Brain microvascular endothelial cell (primary cell): ENCODE measurements at regions not wholly inside any gene's neighbourhood (a gene's known extent, or its start where the extent isn't known, plus 50 kb on each side); places are given as distances from the start of the nearest gene placed in this dataset.
"Not testable (repeated sequence)": the region's sequence is repeated elsewhere in the genome, so short reads cannot be mapped to it uniquely, and the experiment has no call there.

Source experiments
- DNase-seq: peaks from one replicate; pipeline ENCODE4 v3.0.0-alpha.2; 2020
- H3K27ac ChIP-seq: fragments of 250-450 bp; sonication (Bioruptor Pico); 2 replicates; pipeline ENCODE4 v1.5.1; 2020; ENCODE audit warnings: mild to moderate bottlenecking, moderate library complexity
- H3K27me3 ChIP-seq: fragments of 250-450 bp; sonication (Bioruptor Pico); replicated peaks from 2 replicates; pipeline ENCODE4 v1.5.1; 2020; ENCODE audit warnings: mild to moderate bottlenecking
- H3K36me3 ChIP-seq: fragments of 250-450 bp; sonication (Bioruptor Pico); replicated peaks from 2 replicates; pipeline ENCODE4 v1.5.1; 2020; ENCODE audit warnings: mild to moderate bottlenecking
- H3K4me3 ChIP-seq: 2 replicates; pipeline ENCODE4 v1.5.1; 2011; ENCODE audit warnings: low read depth, mild to moderate bottlenecking, control low read depth, low read length, moderate library complexity
- CTCF ChIP-seq: IDR thresholded peaks from 2 replicates; pipeline ENCODE4 v1.5.1; 2011; ENCODE audit warnings: low read depth, mild to moderate bottlenecking, moderate library complexity, low read length, control low read depth, inconsistent platforms; ENCODE audit errors: missing control alignments
- in situ Hi-C: cut with HindIII; loops from 2 replicates; pipeline ENCODE4 v1.10.0; 2017; ENCODE audit warnings: low sequenced_read_pairs, low pct_ligation_motif_present

GRCh38 chr3:168802766-168803165 lies 707.0 kb upstream of the GOLIM4 start:
- Histone ChIP-seq H3K27me3 (no peaks in the 10 kb centered on the region), H3K4me3 (no peak overlapping the region), H3K27ac (peak overlapping the region; percentile 25), H3K36me3 (no peaks in the 10 kb centered on the region)
- in situ Hi-C loops, result no loop called here
- DNase-seq, result no peak
- TF ChIP-seq CTCF, result no peak

- Histone ChIP-seq H3K4me3 (no peak overlapping the region), H3K27ac (no peak overlapping the region), H3K27me3 (no peaks in the 10 kb centered on the region), H3K36me3 (no peaks in the 10 kb centered on the region)
- in situ Hi-C loops, result no loop called here
- no peak for TF ChIP-seq CTCF
- DNase-seq, result peak; percentile 24
Observed at GRCh38 chr3:168801794-168802193, 706.1 kb upstream of the GOLIM4 start.

DNA sequence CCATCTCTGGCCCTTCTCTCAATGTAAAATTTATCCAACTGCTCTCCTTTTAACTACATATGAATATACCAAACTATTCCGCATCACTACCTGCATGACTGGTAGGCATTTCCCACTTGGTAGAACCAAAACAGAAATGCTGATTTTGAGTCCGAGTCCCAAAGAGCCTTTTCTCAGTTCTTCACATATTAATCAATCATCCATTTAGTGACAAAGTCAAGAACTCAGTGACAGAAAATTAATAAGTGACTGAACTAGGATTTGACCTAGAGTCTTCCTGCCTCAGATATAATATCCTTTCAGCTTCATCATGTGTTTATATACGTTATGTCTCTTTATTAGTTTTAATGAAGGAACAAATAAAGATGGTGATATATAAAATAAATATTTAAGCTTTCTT lies 700.6 kb upstream of the GOLIM4 start:
- no peak for DNase-seq
- no peak overlapping the region for H3K4me3 ChIP-seq
- in situ Hi-C loops, result no loop called here
- H3K36me3 ChIP-seq, result no peaks in the 10 kb centered on the region
- TF ChIP-seq CTCF, result no peak
- H3K27me3 ChIP-seq, result no peaks in the 10 kb centered on the region
- H3K27ac ChIP-seq, result no peak overlapping the region

DNA sequence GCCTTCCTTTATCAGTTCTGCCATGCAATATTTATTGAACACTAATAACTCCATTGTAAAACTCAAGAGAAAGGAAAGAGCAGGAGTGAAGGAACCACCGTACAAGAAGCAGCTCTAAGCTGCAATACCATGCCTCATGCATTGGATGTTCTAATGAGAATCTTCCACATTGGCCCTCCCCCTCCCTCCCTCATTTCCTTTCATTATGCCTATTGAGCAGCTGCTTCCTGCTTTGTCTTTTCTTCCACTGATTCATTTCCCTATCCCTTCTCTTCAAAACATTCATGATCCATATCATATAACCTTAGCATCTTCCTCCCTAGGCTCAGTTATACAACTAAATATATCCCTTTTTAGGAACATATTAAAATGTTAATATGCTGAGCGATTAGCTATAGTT lies 698.7 kb upstream of the GOLIM4 start:
- Histone ChIP-seq H3K36me3 (no peaks in the 10 kb centered on the region), H3K27me3 (no peaks in the 10 kb centered on the region), H3K4me3 (no peak overlapping the region), H3K27ac (no peak overlapping the region)
- TF ChIP-seq CTCF, result no peak
- in situ Hi-C loops, result no loop called here
- no peak for DNase-seq

- TF ChIP-seq CTCF, result no peak
- in situ Hi-C loops, result no loop called here
- no peaks in the 10 kb centered on the region for H3K36me3 ChIP-seq
Observed at GRCh38 chr3:168782193-168782592, 686.5 kb upstream of the GOLIM4 start.

GRCh38 chr3:168779970-168780645 lies 684.4 kb upstream of the GOLIM4 start:
- H3K36me3 ChIP-seq, DNase-seq, H3K4me3 ChIP-seq, H3K27ac ChIP-seq, H3K27me3 ChIP-seq, in situ Hi-C loops: not testable (repeated sequence)

More at GRCh38 chr3:168782193-168782592, 686.5 kb upstream of the GOLIM4 start:
- H3K27me3 ChIP-seq, result no peaks in the 10 kb centered on the region
- no peak for DNase-seq
- H3K4me3 ChIP-seq, result no peak overlapping the region
- no peak overlapping the region for H3K27ac ChIP-seq
